ENCODE measurements at regions not wholly inside any gene's neighbourhood (a gene's known extent, or its start where the extent isn't known, plus 50 kb on each side); places are given as distances from the start of the nearest gene placed in this dataset.
A peak's percentile ranks its signal among the peaks of the same experiment; 100 is the strongest.

DNA sequence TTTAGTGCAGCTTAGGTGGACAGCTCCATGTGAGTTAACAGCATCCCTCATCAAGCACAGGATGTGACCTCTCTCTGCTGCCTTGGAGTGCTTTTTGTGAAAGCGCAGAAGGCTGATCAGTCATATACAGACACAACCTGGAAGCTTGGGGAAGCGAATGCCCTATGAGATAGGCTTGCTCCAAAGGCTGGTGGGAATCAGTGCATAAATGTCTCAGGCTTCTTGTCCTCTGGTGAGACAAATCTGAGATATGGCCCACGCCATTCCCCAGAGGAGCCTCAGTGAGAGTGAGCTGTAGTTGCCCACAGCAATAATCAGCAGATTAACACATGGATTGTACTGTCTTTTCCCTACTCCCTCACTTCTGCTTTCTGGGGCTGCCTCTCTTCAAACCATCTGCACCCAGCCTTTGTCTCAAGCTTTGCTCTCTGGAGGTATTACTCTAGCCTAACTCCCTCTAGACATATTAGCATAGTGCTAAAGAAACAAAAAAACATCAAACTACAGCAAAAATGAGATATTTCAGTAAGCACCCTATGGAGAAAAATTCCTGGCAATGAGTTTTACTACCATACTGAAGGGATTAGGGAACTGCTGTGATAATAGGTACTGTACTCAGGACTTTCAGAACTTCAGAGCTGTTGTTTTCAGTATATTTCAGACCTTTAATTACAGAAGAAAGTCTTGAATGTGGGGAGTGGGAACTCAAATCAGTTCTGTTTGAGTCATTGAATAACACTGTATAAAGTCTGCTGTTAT, 113.7 kb downstream of the OXSM start:
- Histone ChIP-seq H3K36me3 (ENCODE audit: control insufficient read depth, insufficient read depth, low read length) (no peaks in the 10 kb centered on the region), H3K27me3 (ENCODE audit: control insufficient read depth, insufficient read depth, low read length) (no peaks in the 10 kb centered on the region), H3K4me3 (ENCODE audit: low read depth, low read length) (no peak overlapping the region)
- TF ChIP-seq, protein P1, sequence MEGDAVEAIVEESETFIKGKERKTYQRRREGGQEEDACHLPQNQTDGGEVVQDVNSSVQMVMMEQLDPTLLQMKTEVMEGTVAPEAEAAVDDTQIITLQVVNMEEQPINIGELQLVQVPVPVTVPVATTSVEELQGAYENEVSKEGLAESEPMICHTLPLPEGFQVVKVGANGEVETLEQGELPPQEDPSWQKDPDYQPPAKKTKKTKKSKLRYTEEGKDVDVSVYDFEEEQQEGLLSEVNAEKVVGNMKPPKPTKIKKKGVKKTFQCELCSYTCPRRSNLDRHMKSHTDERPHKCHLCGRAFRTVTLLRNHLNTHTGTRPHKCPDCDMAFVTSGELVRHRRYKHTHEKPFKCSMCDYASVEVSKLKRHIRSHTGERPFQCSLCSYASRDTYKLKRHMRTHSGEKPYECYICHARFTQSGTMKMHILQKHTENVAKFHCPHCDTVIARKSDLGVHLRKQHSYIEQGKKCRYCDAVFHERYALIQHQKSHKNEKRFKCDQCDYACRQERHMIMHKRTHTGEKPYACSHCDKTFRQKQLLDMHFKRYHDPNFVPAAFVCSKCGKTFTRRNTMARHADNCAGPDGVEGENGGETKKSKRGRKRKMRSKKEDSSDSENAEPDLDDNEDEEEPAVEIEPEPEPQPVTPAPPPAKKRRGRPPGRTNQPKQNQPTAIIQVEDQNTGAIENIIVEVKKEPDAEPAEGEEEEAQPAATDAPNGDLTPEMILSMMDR (IDR thresholded peaks at IDR 0.05; ENCODE audit: insufficient read depth, low read length, poor library complexity, severe bottlenecking), result no peak
- DNase-seq (ENCODE audit: low read depth), result no peak

- no peak overlapping the region for H3K4me3 ChIP-seq (ENCODE audit: low read depth, low read length)
- no peaks in the 10 kb centered on the region for H3K27me3 ChIP-seq (ENCODE audit: control insufficient read depth, insufficient read depth, low read length)
- DNase-seq (ENCODE audit: low read depth), result no peak
- TF ChIP-seq, protein P1 (IDR thresholded peaks at IDR 0.05; ENCODE audit: insufficient read depth, low read length, poor library complexity, severe bottlenecking), result peak; percentile 41
- H3K36me3 ChIP-seq (ENCODE audit: control insufficient read depth, insufficient read depth, low read length), result no peaks in the 10 kb centered on the region
These were observed 114.3 kb downstream of the OXSM start for GRCh38 chr3:25904206-25904605.

DNA sequence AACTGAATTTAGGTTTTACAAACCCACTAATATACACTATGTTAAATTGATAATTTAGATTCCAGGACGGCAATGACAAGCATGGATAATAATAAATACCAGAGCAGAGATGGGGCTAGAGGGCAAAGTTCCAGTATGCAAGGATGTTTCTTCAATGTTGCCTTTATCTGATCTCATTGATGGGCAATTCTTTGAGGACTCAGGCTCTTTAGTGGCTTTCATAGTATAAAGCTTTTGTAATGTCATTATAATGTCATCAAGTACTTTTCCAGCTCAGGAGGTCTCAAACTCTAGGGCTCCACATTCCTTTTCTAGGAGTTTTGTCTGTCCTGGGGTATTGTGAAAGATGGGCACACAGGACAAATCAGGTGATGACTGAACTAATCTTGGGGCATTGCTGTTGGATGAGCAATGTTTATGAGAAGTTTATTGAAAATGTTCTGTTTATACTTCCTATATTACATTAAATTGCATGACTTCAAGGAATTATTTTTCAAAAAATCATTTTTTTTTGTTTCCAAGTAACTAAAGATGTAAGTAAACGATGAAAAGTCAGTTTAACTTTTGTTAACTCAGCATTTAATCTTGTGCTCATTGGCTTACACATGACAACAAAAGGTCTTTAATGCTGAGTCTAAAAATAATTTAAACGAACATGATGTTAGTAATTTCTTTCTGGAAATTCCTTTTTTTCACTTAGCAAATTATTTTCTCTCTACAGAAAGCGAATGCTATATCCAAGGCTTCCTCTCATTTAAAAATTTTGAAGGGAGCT, 116.4 kb downstream of the OXSM start:
- Histone ChIP-seq H3K4me3 (ENCODE audit: low read depth, low read length) (no peak overlapping the region), H3K36me3 (ENCODE audit: control insufficient read depth, insufficient read depth, low read length) (no peaks in the 10 kb centered on the region), H3K27me3 (ENCODE audit: control insufficient read depth, insufficient read depth, low read length) (no peaks in the 10 kb centered on the region)
- TF ChIP-seq, protein P1 (IDR thresholded peaks at IDR 0.05; ENCODE audit: insufficient read depth, low read length, poor library complexity, severe bottlenecking), result no peak
- DNase-seq (ENCODE audit: low read depth), result no peak

GRCh38 chr3:25907081-25907480, 117.2 kb downstream of the OXSM start:
- TF ChIP-seq, protein P1 (IDR thresholded peaks at IDR 0.05; ENCODE audit: insufficient read depth, low read length, poor library complexity, severe bottlenecking), result no peak
- DNase-seq (ENCODE audit: low read depth), result no peak
- Histone ChIP-seq H3K4me3 (ENCODE audit: low read depth, low read length) (no peak overlapping the region), H3K27me3 (ENCODE audit: control insufficient read depth, insufficient read depth, low read length) (no peaks in the 10 kb centered on the region), H3K36me3 (ENCODE audit: control insufficient read depth, insufficient read depth, low read length) (no peaks in the 10 kb centered on the region)

DNA sequence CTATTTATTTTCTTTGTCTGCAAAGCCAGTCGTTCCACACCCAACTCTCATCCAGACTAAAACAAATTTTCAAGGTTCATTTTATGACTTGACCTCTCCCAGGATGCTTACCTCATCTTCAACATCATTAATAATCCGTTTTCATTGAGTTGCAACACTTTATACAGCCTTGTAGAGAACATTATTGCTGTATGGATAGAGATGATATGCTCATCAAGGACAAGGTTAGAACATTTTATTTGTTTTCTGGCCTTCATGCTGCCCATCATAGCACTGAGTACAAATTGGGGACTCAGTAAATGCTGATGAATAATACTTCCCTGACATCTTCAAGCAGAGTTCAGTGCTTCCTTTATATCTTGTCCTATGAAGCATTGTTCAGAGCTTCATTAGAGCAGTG, 120.2 kb downstream of the OXSM start:
- Histone ChIP-seq H3K36me3 (ENCODE audit: control insufficient read depth, insufficient read depth, low read length) (no peaks in the 10 kb centered on the region), H3K27me3 (ENCODE audit: control insufficient read depth, insufficient read depth, low read length) (no peaks in the 10 kb centered on the region), H3K4me3 (ENCODE audit: low read depth, low read length) (no peak overlapping the region)
- TF ChIP-seq, protein P1 (IDR thresholded peaks at IDR 0.05; ENCODE audit: insufficient read depth, low read length, poor library complexity, severe bottlenecking), result no peak
- no peak for DNase-seq (ENCODE audit: low read depth)
